ENCODE measurements at regions not wholly inside any gene's neighbourhood (a gene's known extent, or its start where the extent isn't known, plus 50 kb on each side); places are given as distances from the start of the nearest gene placed in this dataset.

DNA sequence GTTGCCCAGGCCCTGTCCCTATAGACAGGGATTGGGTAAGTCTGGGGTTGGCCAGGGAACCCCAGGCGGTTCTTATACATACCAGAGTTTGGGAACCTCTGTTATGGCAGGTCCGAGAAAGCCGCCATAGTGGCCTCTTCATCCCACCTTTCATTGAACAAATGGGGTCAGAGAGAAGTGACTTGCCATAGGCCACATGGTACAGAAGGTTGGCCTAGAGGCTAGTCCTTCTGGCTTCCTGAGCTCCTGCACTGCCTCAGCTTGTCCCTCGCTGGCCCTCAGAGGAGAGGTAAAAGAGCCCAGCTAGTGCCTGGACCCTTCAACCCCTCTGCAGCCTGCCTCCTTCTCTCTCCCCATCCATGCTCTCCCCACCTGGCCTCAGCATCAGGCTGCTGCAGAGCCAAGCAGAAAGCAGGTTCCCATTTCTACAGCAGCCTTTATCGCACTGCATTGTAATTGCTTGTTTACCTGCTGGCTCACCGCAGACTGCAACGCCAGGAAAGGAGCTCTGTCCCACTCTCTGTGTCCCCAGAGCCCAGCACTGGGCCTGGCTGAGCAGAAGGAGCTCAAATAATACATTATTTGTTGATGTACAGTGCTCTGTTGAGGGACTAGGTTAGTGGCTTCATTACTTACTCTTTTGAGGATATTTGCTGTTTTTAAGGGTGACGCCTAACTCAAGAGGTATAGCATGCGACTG lies 103.6 kb downstream of the TRIM29 start:
- Histone ChIP-seq H3K36me3 (ENCODE audit: insufficient read depth, low read length) (no peaks in the 10 kb centered on the region), H3K27me3 (ENCODE audit: insufficient read depth, low read depth, low read length) (no peaks in the 10 kb centered on the region), H2AFZ (ENCODE audit: low read depth, low read length) (no peak overlapping the region), H3K9me2 (ENCODE audit: insufficient read depth, low read length) (no peaks in the 10 kb centered on the region), H4K20me1 (ENCODE audit: insufficient read depth) (no peaks in the 10 kb centered on the region), H3K79me2 (replicated peaks; ENCODE audit: insufficient read depth, low read length) (no peaks in the 10 kb centered on the region), H3K4me3 (ENCODE audit: low read length) (no peak overlapping the region), H3K9ac (ENCODE audit: low read length) (no peak overlapping the region), H3K27ac (ENCODE audit: low read length) (no peak overlapping the region), H3K9me3 (ENCODE audit: low read length) (no peaks in the 10 kb centered on the region), H3K4me2 (ENCODE audit: low read length) (no peak overlapping the region), H3F3A (ENCODE audit: insufficient read depth, low read length, poor library complexity, severe bottlenecking) (no peaks in the 10 kb centered on the region)
- TF ChIP-seq SMC3 (conservative IDR thresholded peaks at IDR 0.05; ENCODE audit: poor library complexity) = no peak
- no peak for TF ChIP-seq RAD21 (conservative IDR thresholded peaks at IDR 0.05)
- no peak for TF ChIP-seq POLR2AphosphoS5 (IDR thresholded peaks at IDR 0.05)
- TF ChIP-seq MXI1 (conservative IDR thresholded peaks at IDR 0.05; ENCODE audit: poor library complexity, severe bottlenecking) = no peak
- no peak for TF ChIP-seq TAF1 (IDR thresholded peaks at IDR 0.05; ENCODE audit: low read depth)
- TF ChIP-seq, protein P1, sequence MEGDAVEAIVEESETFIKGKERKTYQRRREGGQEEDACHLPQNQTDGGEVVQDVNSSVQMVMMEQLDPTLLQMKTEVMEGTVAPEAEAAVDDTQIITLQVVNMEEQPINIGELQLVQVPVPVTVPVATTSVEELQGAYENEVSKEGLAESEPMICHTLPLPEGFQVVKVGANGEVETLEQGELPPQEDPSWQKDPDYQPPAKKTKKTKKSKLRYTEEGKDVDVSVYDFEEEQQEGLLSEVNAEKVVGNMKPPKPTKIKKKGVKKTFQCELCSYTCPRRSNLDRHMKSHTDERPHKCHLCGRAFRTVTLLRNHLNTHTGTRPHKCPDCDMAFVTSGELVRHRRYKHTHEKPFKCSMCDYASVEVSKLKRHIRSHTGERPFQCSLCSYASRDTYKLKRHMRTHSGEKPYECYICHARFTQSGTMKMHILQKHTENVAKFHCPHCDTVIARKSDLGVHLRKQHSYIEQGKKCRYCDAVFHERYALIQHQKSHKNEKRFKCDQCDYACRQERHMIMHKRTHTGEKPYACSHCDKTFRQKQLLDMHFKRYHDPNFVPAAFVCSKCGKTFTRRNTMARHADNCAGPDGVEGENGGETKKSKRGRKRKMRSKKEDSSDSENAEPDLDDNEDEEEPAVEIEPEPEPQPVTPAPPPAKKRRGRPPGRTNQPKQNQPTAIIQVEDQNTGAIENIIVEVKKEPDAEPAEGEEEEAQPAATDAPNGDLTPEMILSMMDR (IDR thresholded peaks at IDR 0.05; ENCODE audit: poor library complexity, severe bottlenecking) = no peak
- TF ChIP-seq, protein P2, sequence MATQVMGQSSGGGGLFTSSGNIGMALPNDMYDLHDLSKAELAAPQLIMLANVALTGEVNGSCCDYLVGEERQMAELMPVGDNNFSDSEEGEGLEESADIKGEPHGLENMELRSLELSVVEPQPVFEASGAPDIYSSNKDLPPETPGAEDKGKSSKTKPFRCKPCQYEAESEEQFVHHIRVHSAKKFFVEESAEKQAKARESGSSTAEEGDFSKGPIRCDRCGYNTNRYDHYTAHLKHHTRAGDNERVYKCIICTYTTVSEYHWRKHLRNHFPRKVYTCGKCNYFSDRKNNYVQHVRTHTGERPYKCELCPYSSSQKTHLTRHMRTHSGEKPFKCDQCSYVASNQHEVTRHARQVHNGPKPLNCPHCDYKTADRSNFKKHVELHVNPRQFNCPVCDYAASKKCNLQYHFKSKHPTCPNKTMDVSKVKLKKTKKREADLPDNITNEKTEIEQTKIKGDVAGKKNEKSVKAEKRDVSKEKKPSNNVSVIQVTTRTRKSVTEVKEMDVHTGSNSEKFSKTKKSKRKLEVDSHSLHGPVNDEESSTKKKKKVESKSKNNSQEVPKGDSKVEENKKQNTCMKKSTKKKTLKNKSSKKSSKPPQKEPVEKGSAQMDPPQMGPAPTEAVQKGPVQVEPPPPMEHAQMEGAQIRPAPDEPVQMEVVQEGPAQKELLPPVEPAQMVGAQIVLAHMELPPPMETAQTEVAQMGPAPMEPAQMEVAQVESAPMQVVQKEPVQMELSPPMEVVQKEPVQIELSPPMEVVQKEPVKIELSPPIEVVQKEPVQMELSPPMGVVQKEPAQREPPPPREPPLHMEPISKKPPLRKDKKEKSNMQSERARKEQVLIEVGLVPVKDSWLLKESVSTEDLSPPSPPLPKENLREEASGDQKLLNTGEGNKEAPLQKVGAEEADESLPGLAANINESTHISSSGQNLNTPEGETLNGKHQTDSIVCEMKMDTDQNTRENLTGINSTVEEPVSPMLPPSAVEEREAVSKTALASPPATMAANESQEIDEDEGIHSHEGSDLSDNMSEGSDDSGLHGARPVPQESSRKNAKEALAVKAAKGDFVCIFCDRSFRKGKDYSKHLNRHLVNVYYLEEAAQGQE (IDR thresholded peaks at IDR 0.05; ENCODE audit: borderline replicate concordance) = no peak
- TF ChIP-seq EZH2 (IDR thresholded peaks at IDR 0.05; ENCODE audit: borderline replicate concordance, insufficient read depth, low read length, poor library complexity, severe bottlenecking) = no peak

DNA sequence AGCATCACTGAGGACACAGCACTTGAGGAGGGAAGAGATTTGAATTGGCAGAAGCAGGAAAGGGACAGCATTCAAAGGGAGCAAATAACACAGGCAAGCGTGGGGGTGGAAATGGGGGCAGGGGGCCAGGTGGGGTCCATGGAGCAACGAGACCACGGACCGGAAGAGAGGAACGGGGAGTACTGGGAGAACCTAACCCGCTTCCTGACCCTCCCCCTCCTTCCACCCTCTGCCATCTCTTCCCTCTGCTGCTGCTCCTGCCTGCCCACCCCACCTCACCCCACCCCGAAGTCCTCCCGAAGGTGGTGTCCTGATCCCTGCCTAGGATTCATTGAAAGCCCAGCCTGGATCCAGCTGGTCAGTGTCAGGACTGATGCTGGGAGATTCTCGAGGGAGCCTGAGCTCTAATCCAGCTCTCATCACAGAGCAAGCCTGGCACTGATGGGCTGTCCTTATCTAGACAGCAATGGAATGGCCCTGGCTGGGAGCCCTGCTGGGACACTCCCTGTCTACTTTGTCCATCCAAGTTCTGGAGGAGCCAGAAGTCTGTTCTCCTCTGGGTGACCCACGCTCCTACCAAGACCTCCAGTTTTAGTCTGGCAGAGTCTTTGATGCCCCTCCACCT lies 105.0 kb downstream of the TRIM29 start:
- Histone ChIP-seq H3K27me3 (ENCODE audit: insufficient read depth, low read depth, low read length) (no peaks in the 10 kb centered on the region), H3K9me2 (ENCODE audit: insufficient read depth, low read length) (no peaks in the 10 kb centered on the region), H3K9ac (ENCODE audit: low read length) (no peak overlapping the region), H3K9me3 (ENCODE audit: low read length) (no peaks in the 10 kb centered on the region), H4K20me1 (ENCODE audit: insufficient read depth) (no peaks in the 10 kb centered on the region), H3K4me2 (ENCODE audit: low read length) (no peak overlapping the region), H3K36me3 (ENCODE audit: insufficient read depth, low read length) (no peaks in the 10 kb centered on the region), H3K27ac (ENCODE audit: low read length) (no peak overlapping the region), H3K79me2 (replicated peaks; ENCODE audit: insufficient read depth, low read length) (no peaks in the 10 kb centered on the region), H2AFZ (ENCODE audit: low read depth, low read length) (no peak overlapping the region), H3K4me3 (ENCODE audit: low read length) (no peak overlapping the region), H3F3A (ENCODE audit: insufficient read depth, low read length, poor library complexity, severe bottlenecking) (no peaks in the 10 kb centered on the region)
- no peak for TF ChIP-seq POLR2AphosphoS5 (IDR thresholded peaks at IDR 0.05)
- no peak for TF ChIP-seq EZH2 (IDR thresholded peaks at IDR 0.05; ENCODE audit: borderline replicate concordance, insufficient read depth, low read length, poor library complexity, severe bottlenecking)
- TF ChIP-seq MXI1 (conservative IDR thresholded peaks at IDR 0.05; ENCODE audit: poor library complexity, severe bottlenecking) = no peak
